ENCODE measurements at regions not wholly inside any gene's neighbourhood (a gene's known extent, or its start where the extent isn't known, plus 50 kb on each side); places are given as distances from the start of the nearest gene placed in this dataset.
"Not testable (repeated sequence)": the region's sequence is repeated elsewhere in the genome, so short reads cannot be mapped to it uniquely, and the experiment has no call there.

GRCh38 chr16:29266612-29267011 lies 139.9 kb downstream of the NPIPB11 start:
- H3K9me2 ChIP-seq (ENCODE audit: insufficient read depth, low read length); H3K36me3 ChIP-seq (ENCODE audit: insufficient read depth, low read length); H3K9ac ChIP-seq (ENCODE audit: low read length); H4K20me1 ChIP-seq (ENCODE audit: insufficient read depth); H3K4me2 ChIP-seq (ENCODE audit: low read length); H3K4me3 ChIP-seq (ENCODE audit: low read length); H3K27ac ChIP-seq (ENCODE audit: low read length); H3K9me3 ChIP-seq (ENCODE audit: low read length); H3K27me3 ChIP-seq (ENCODE audit: insufficient read depth, low read depth, low read length); H3K79me2 ChIP-seq (replicated peaks; ENCODE audit: insufficient read depth, low read length); H2AFZ ChIP-seq (ENCODE audit: low read depth, low read length); H3F3A ChIP-seq (ENCODE audit: insufficient read depth, low read length, poor library complexity, severe bottlenecking): not testable (repeated sequence)

GRCh38 chr16:29265255-29265853 lies 141.2 kb downstream of the NPIPB11 start:
- H3K27me3 ChIP-seq (ENCODE audit: insufficient read depth, low read depth, low read length); H3K79me2 ChIP-seq (replicated peaks; ENCODE audit: insufficient read depth, low read length); H2AFZ ChIP-seq (ENCODE audit: low read depth, low read length); H3K4me2 ChIP-seq (ENCODE audit: low read length); H3K9me2 ChIP-seq (ENCODE audit: insufficient read depth, low read length); H3K9me3 ChIP-seq (ENCODE audit: low read length); H3K4me3 ChIP-seq (ENCODE audit: low read length); H3K9ac ChIP-seq (ENCODE audit: low read length); H4K20me1 ChIP-seq (ENCODE audit: insufficient read depth); H3K27ac ChIP-seq (ENCODE audit: low read length); H3K36me3 ChIP-seq (ENCODE audit: insufficient read depth, low read length); H3F3A ChIP-seq (ENCODE audit: insufficient read depth, low read length, poor library complexity, severe bottlenecking): not testable (repeated sequence)

GRCh38 chr16:29264080-29264837 lies 142.3 kb downstream of the NPIPB11 start:
- not testable (repeated sequence) for H3F3A ChIP-seq (ENCODE audit: insufficient read depth, low read length, poor library complexity, severe bottlenecking); H3K9ac ChIP-seq (ENCODE audit: low read length); H3K4me2 ChIP-seq (ENCODE audit: low read length); H4K20me1 ChIP-seq (ENCODE audit: insufficient read depth); H3K4me3 ChIP-seq (ENCODE audit: low read length); H3K27ac ChIP-seq (ENCODE audit: low read length); H3K79me2 ChIP-seq (replicated peaks; ENCODE audit: insufficient read depth, low read length); H3K9me3 ChIP-seq (ENCODE audit: low read length); H3K27me3 ChIP-seq (ENCODE audit: insufficient read depth, low read depth, low read length); H3K36me3 ChIP-seq (ENCODE audit: insufficient read depth, low read length); H2AFZ ChIP-seq (ENCODE audit: low read depth, low read length); H3K9me2 ChIP-seq (ENCODE audit: insufficient read depth, low read length)

GRCh38 chr16:29262725-29263124 lies 143.8 kb downstream of the NPIPB11 start:
- not testable (repeated sequence) for H3F3A ChIP-seq (ENCODE audit: insufficient read depth, low read length, poor library complexity, severe bottlenecking); H3K4me2 ChIP-seq (ENCODE audit: low read length); H3K9me3 ChIP-seq (ENCODE audit: low read length); H2AFZ ChIP-seq (ENCODE audit: low read depth, low read length); H3K36me3 ChIP-seq (ENCODE audit: insufficient read depth, low read length); H3K27me3 ChIP-seq (ENCODE audit: insufficient read depth, low read depth, low read length); H3K27ac ChIP-seq (ENCODE audit: low read length); H4K20me1 ChIP-seq (ENCODE audit: insufficient read depth); H3K9ac ChIP-seq (ENCODE audit: low read length); H3K9me2 ChIP-seq (ENCODE audit: insufficient read depth, low read length); H3K4me3 ChIP-seq (ENCODE audit: low read length); H3K79me2 ChIP-seq (replicated peaks; ENCODE audit: insufficient read depth, low read length)

- H3K4me2 ChIP-seq (ENCODE audit: low read length); H3K27me3 ChIP-seq (ENCODE audit: insufficient read depth, low read depth, low read length); H2AFZ ChIP-seq (ENCODE audit: low read depth, low read length); H3K4me3 ChIP-seq (ENCODE audit: low read length); H3K9me3 ChIP-seq (ENCODE audit: low read length); H3K27ac ChIP-seq (ENCODE audit: low read length); H3K79me2 ChIP-seq (replicated peaks; ENCODE audit: insufficient read depth, low read length); H3F3A ChIP-seq (ENCODE audit: insufficient read depth, low read length, poor library complexity, severe bottlenecking); H4K20me1 ChIP-seq (ENCODE audit: insufficient read depth); H3K9me2 ChIP-seq (ENCODE audit: insufficient read depth, low read length); H3K9ac ChIP-seq (ENCODE audit: low read length); H3K36me3 ChIP-seq (ENCODE audit: insufficient read depth, low read length): not testable (repeated sequence)
Observed at GRCh38 chr16:29261427-29262248, 144.9 kb downstream of the NPIPB11 start.

GRCh38 chr16:29260683-29261426 lies 145.7 kb downstream of the NPIPB11 start:
- H4K20me1 ChIP-seq (ENCODE audit: insufficient read depth); H3K9me2 ChIP-seq (ENCODE audit: insufficient read depth, low read length); H3K27ac ChIP-seq (ENCODE audit: low read length); H3K36me3 ChIP-seq (ENCODE audit: insufficient read depth, low read length); H3K4me3 ChIP-seq (ENCODE audit: low read length); H3K4me2 ChIP-seq (ENCODE audit: low read length); H2AFZ ChIP-seq (ENCODE audit: low read depth, low read length); H3K79me2 ChIP-seq (replicated peaks; ENCODE audit: insufficient read depth, low read length); H3K9ac ChIP-seq (ENCODE audit: low read length); H3F3A ChIP-seq (ENCODE audit: insufficient read depth, low read length, poor library complexity, severe bottlenecking); H3K27me3 ChIP-seq (ENCODE audit: insufficient read depth, low read depth, low read length); H3K9me3 ChIP-seq (ENCODE audit: low read length): not testable (repeated sequence)

GRCh38 chr16:29259635-29260457 lies 146.7 kb downstream of the NPIPB11 start:
- not testable (repeated sequence) for H3K27ac ChIP-seq (ENCODE audit: low read length); H3F3A ChIP-seq (ENCODE audit: insufficient read depth, low read length, poor library complexity, severe bottlenecking); H2AFZ ChIP-seq (ENCODE audit: low read depth, low read length); H3K9me2 ChIP-seq (ENCODE audit: insufficient read depth, low read length); H3K4me2 ChIP-seq (ENCODE audit: low read length); H3K27me3 ChIP-seq (ENCODE audit: insufficient read depth, low read depth, low read length); H3K9me3 ChIP-seq (ENCODE audit: low read length); H3K79me2 ChIP-seq (replicated peaks; ENCODE audit: insufficient read depth, low read length); H3K4me3 ChIP-seq (ENCODE audit: low read length); H4K20me1 ChIP-seq (ENCODE audit: insufficient read depth); H3K36me3 ChIP-seq (ENCODE audit: insufficient read depth, low read length); H3K9ac ChIP-seq (ENCODE audit: low read length)
